ENCODE measurements at regions not wholly inside any gene's neighbourhood (a gene's known extent, or its start where the extent isn't known, plus 50 kb on each side); places are given as distances from the start of the nearest gene placed in this dataset.

GRCh38 chr5:136516637-136517036 lies 151.3 kb upstream of the TRPC7 start:
- TF ChIP-seq POLR2AphosphoS5 (IDR thresholded peaks at IDR 0.05; ENCODE audit: low read depth, low read length), result no peak
- no peak for TF ChIP-seq TAF1 (IDR thresholded peaks at IDR 0.05; ENCODE audit: borderline replicate concordance, insufficient read depth, low read length)
